Neuronal stem cell (in vitro differentiated cells): ENCODE measurements at regions not wholly inside any gene's neighbourhood (a gene's known extent, or its start where the extent isn't known, plus 50 kb on each side); places are given as distances from the start of the nearest gene placed in this dataset.
A peak's percentile ranks its signal among the peaks of the same experiment; 100 is the strongest.

Experiments
- DNase-seq: peaks from one replicate; pipeline ENCODE4 v3.0.0-alpha.2; 2013; ENCODE audit warnings: low spot score
- H2AFZ ChIP-seq: one replicate; pipeline ENCODE4 v1.6.1; 2013; ENCODE audit warnings: mild to moderate bottlenecking, low read length, inconsistent platforms
- H2AK5ac ChIP-seq: 2 replicates; pipeline ENCODE4 v1.6.1; 2013; ENCODE audit warnings: low read depth, mild to moderate bottlenecking, inconsistent platforms, low read length, moderate library complexity, mixed read lengths
- H2BK120ac ChIP-seq: 2 replicates; pipeline ENCODE4 v1.6.1; 2013; ENCODE audit warnings: low read depth, mild to moderate bottlenecking, inconsistent platforms, low read length, moderate library complexity, mixed read lengths
- H2BK12ac ChIP-seq: one replicate; pipeline ENCODE4 v1.6.1; 2013; ENCODE audit warnings: low read length, inconsistent platforms
- H2BK15ac ChIP-seq: 2 replicates; pipeline ENCODE4 v1.6.1; 2013; ENCODE audit warnings: mild to moderate bottlenecking, low read length, inconsistent platforms, mixed read lengths
- H2BK5ac ChIP-seq: one replicate; pipeline ENCODE4 v1.6.1; 2013; ENCODE audit warnings: inconsistent platforms, mild to moderate bottlenecking, low read length, moderate library complexity
- H3K14ac ChIP-seq: one replicate; pipeline ENCODE4 v1.6.1; 2013; ENCODE audit warnings: low read length, inconsistent platforms
- H3K18ac ChIP-seq: 2 replicates; pipeline ENCODE4 v1.6.1; 2013; ENCODE audit warnings: low read length, inconsistent platforms
- H3K23ac ChIP-seq: 2 replicates; pipeline ENCODE4 v1.6.1; 2013; ENCODE audit warnings: low read depth, mild to moderate bottlenecking, mixed read lengths, low read length, inconsistent platforms; ENCODE audit not compliant: poor library complexity
- H3K27ac ChIP-seq: replicated peaks from 3 replicates; pipeline ENCODE4 v1.5.1; 2013; ENCODE audit warnings: low read length, inconsistent platforms
- H3K27me3 ChIP-seq, 3 experiments: 2 replicates each; pipeline ENCODE4 v1.6.1; 2013; ENCODE audit warnings: low read length in 3 of 3, mild to moderate bottlenecking in 2 of 3, inconsistent platforms in 1 of 3, low read depth in 1 of 3, mixed read lengths in 1 of 3, moderate library complexity in 1 of 3; ENCODE audit not compliant: control insufficient read depth in 3 of 3, insufficient read depth in 3 of 3
- H3K36me3 ChIP-seq, 2 donors: replicated peaks in 1 of 2; 2 replicates each; pipeline ENCODE4 v1.6.1; 2013; ENCODE audit warnings: low read length in 2 of 2; ENCODE audit not compliant: control insufficient read depth in 2 of 2, insufficient read depth in 2 of 2
- H3K4ac ChIP-seq: 2 replicates; pipeline ENCODE4 v1.6.1; 2013; ENCODE audit warnings: inconsistent platforms, mild to moderate bottlenecking, low read length, moderate library complexity
- H3K4me1 ChIP-seq, 2 donors: 1 replicate in 1 of 2; 2 replicates in 1 of 2; pipeline ENCODE4 v1.6.1; 2013; ENCODE audit warnings: low read length in 2 of 2, low read depth in 1 of 2; ENCODE audit not compliant: control insufficient read depth in 2 of 2, insufficient read depth in 1 of 2
- H3K4me2 ChIP-seq: one replicate; pipeline ENCODE4 v1.6.1; 2013; ENCODE audit warnings: mild to moderate bottlenecking, low read length, inconsistent platforms; ENCODE audit not compliant: insufficient read depth, poor library complexity, severe bottlenecking
- H3K4me3 ChIP-seq, 2 donors: 2 replicates each; pipeline ENCODE4 v1.5.1; 2013; ENCODE audit warnings: low read length in 2 of 2, mild to moderate bottlenecking in 2 of 2, inconsistent platforms in 1 of 2, moderate library complexity in 1 of 2
- H3K79me1 ChIP-seq: one replicate; pipeline ENCODE4 v1.6.1; 2013; ENCODE audit warnings: low read depth, mild to moderate bottlenecking, inconsistent platforms, low read length, moderate library complexity
- H3K9ac ChIP-seq: one replicate; pipeline ENCODE4 v1.6.1; 2013; ENCODE audit warnings: mild to moderate bottlenecking, low read depth, low read length, inconsistent platforms; ENCODE audit not compliant: poor library complexity
- H3K9me3 ChIP-seq, 2 donors: replicated peaks in 1 of 2; 2 replicates each; pipeline versions ENCODE3 to v1.6.1; 2013; ENCODE audit warnings: low read length in 2 of 2, mild to moderate bottlenecking in 2 of 2, inconsistent platforms in 1 of 2, low read depth in 1 of 2, mixed read lengths in 1 of 2, moderate library complexity in 1 of 2; ENCODE audit not compliant: control insufficient read depth in 2 of 2, insufficient read depth in 1 of 2
- H4K8ac ChIP-seq: one replicate; pipeline ENCODE4 v1.6.1; 2013; ENCODE audit warnings: low read depth, mild to moderate bottlenecking, inconsistent platforms, low read length, moderate library complexity
- H4K91ac ChIP-seq: one replicate; pipeline ENCODE4 v1.6.1; 2013; ENCODE audit warnings: low read length, low read depth, mild to moderate bottlenecking, inconsistent platforms; ENCODE audit not compliant: poor library complexity
- WGBS, 2 donors: extraction: QIAGEN DNeasy Blood & Tissue Kit; methylation state at CpG; one replicate each; pipeline ENCODE4 v1.1.7; 2013; ENCODE audit warnings: missing lambda C conversion rate in 2 of 2, mixed read lengths in 1 of 2; ENCODE audit not compliant: insufficient read length in 2 of 2, insufficient replicate concordance in 1 of 2; ENCODE audit errors: extremely low coverage in 2 of 2; 5-methylcytosine and 5-hydroxymethylcytosine counted together

DNA sequence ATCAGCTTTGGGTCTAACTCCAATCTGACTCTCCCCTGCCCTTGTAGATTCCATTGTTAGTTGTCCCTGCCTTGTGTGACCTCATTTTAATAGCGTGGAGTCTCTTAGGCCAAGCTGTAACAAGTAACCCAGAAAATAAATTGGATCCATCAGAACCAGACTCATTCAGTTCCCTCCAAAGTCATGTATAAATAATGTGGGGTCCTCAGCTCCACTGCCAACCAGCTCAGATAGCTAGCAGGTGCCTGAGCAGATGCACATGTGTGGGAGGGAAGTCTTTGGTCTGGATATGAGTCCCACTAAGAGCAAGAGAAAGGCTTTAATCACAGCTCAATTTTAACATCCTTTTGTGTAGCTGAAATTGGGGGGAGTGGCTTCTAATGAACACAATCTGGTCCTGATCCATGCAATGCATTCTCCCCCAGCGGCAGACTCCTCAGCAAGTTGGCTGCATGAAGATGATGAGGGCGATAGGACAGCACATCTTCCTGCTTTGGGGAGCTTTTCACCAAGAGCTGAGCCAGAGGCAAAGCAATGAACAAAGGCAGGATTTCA lies 151.6 kb downstream of the ABCC12 start:
- Histone ChIP-seq H3K4ac (no peak overlapping the region), H4K8ac (no peak overlapping the region), H2BK12ac (no peak overlapping the region), H3K4me2 (no peak overlapping the region), H2BK5ac (no peak overlapping the region), H3K4me3 (no peak overlapping the region), H3K79me1 (no peaks in the 10 kb centered on the region), H2BK120ac (no peak overlapping the region), H3K9ac (no peak overlapping the region), H3K9me3 (no peaks in the 10 kb centered on the region), H3K23ac (no peak overlapping the region), H3K4me1 (peaks cover 11 to 14% of the 10 kb centered on the region in 2 donors), H3K36me3 (no peaks in the 10 kb centered on the region), H3K27me3 (no peaks in the 10 kb centered on the region), H2AK5ac (no peak overlapping the region), H4K91ac (no peak overlapping the region), H3K27ac (peak overlapping the region; percentile 87), H2BK15ac (no peak overlapping the region), H2AFZ (peak overlapping the region; percentile 60), H3K18ac (peak overlapping the region; percentile 22), H3K14ac (no peak overlapping the region)
- no peak for DNase-seq
- WGBS, 2 donors = no CpG with 5 or more reads among the region's 3 CpGs

DNA sequence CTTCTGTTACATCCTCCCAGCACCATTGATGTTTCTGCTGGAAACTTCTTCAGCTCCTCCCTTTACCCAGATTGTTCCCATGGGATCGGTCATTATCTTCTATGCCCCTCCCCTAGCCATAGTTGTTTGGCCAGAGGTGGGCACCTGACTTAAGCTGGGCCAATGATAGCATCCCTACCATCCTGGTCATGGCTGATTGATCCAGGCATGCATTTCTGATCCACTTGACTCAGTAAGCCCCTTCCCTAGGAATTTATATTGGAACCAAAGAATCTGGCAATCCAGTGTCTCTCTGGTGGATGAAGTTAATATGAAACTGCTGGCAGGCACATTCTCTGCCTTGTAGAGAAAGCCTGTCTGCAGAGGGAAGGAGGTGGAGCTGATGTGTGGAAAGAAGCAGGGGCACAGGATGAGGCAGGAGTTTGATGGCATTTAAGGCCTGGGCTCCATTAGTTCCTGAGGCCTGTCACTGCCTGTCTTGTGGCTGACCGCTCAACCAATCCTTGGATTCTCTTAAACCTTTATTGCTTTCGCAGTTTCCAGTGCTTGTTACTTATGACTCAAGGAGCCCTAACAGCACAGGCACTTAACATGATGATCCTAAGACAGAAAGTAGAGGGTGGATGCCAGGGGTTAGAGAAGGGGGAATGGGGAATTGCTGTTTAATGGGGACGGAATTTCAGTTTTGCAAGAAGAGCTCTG lies 152.4 kb downstream of the ABCC12 start:
- Histone ChIP-seq H3K4me2 (no peak overlapping the region), H3K4ac (no peak overlapping the region), H3K27ac (peak overlapping the region; percentile 87), H3K9ac (no peak overlapping the region), H3K27me3 (no peaks in the 10 kb centered on the region), H3K18ac (peak overlapping the region; percentile 7), H3K9me3 (no peaks in the 10 kb centered on the region), H3K23ac (no peak overlapping the region), H3K14ac (no peak overlapping the region), H3K4me3 (no peak overlapping the region), H3K36me3 (no peaks in the 10 kb centered on the region), H2BK5ac (no peak overlapping the region), H2BK15ac (no peak overlapping the region), H2BK120ac (no peak overlapping the region), H2BK12ac (no peak overlapping the region), H2AK5ac (no peak overlapping the region), H4K91ac (no peak overlapping the region), H3K4me1 (peaks cover 11 to 14% of the 10 kb centered on the region in 2 donors), H3K79me1 (no peaks in the 10 kb centered on the region), H2AFZ (peak overlapping the region; percentile 60), H4K8ac (no peak overlapping the region)
- no CpG with 5 or more reads among the region's 4 CpGs for WGBS, 2 donors
- DNase-seq = peak; percentile 45

DNA sequence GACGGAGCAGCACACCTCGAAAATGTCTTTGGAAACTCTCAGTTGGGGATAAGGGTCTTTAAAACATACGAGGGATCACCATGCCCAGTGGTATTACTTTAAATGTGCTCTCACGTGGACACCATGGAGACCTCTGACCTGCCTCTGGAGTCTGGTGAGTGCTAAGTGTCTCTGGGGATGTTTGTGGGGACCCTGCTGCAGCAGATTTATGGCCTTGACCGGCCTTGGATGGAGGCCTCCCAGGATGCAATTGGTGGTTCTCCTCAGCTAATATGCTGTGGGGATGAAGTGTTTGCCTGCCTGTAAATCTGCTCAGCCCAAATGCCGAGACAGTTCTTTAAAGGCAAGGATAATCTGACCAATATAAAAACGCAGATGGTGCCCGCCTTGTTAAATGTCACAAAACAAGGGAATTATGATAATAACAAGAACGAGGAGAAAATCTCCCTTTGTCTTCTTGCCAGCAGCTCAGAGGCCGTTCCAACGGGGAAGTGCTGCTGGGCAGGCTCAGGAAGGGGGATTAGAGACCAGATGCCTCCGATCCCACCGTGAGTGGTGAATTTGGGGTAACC lies 154.4 kb downstream of the ABCC12 start:
- H3K23ac ChIP-seq = no peak overlapping the region
- H3K4me3 ChIP-seq = no peak overlapping the region
- H3K4me1 ChIP-seq = peaks cover 11 to 14% of the 10 kb centered on the region in 2 donors
- no peak overlapping the region for H4K91ac ChIP-seq
- H2BK12ac ChIP-seq = no peak overlapping the region
- H2BK120ac ChIP-seq = no peak overlapping the region
- H3K27me3 ChIP-seq = no peaks in the 10 kb centered on the region
- no peak overlapping the region for H3K18ac ChIP-seq
- no peak overlapping the region for H3K9ac ChIP-seq
- no peaks in the 10 kb centered on the region for H3K36me3 ChIP-seq
- H3K79me1 ChIP-seq = no peaks in the 10 kb centered on the region
- H3K14ac ChIP-seq = no peak overlapping the region
- WGBS, 2 donors = no CpG with 5 or more reads among the region's 13 CpGs
- H2AFZ ChIP-seq = no peak overlapping the region
- no peak for DNase-seq
- no peak overlapping the region for H2BK15ac ChIP-seq
- no peaks in the 10 kb centered on the region for H3K9me3 ChIP-seq
- H4K8ac ChIP-seq = no peak overlapping the region
- no peak overlapping the region for H2AK5ac ChIP-seq
- H3K4me2 ChIP-seq = no peak overlapping the region
- H3K27ac ChIP-seq = no peak overlapping the region
- no peak overlapping the region for H2BK5ac ChIP-seq
- no peak overlapping the region for H3K4ac ChIP-seq

DNA sequence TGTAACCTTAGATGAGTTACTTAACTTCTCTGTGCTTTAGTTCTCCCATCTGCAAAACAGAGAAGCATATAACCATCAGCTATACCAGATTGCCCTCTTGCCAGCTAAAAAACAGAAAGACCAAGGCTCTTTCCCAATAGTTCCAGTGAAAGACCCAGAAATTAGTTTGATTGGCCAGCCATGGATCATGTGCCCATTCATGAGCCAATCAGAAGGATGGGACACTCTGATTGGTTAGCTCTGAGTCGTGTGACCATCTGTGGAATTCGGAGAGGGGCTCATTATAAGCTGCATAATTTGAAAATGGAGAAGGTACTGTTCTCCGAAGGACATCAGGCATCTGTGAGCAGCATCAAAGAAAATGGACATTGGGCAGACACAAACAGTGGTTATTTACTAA lies 155.2 kb downstream of the ABCC12 start:
- H3K4me1 ChIP-seq = peaks cover 11 to 14% of the 10 kb centered on the region in 2 donors
- no peak overlapping the region for H3K4me2 ChIP-seq
- no CpG with 5 or more reads among the region's 3 CpGs for WGBS, 2 donors
- H3K18ac ChIP-seq = no peak overlapping the region
- H3K79me1 ChIP-seq = no peaks in the 10 kb centered on the region
- H3K9ac ChIP-seq = no peak overlapping the region
- H2BK12ac ChIP-seq = no peak overlapping the region
- H3K14ac ChIP-seq = no peak overlapping the region
- no peak overlapping the region for H4K8ac ChIP-seq
- no peaks in the 10 kb centered on the region for H3K36me3 ChIP-seq
- no peak overlapping the region for H3K4ac ChIP-seq
- no peak overlapping the region for H2AFZ ChIP-seq
- H3K9me3 ChIP-seq = no peaks in the 10 kb centered on the region
- no peak overlapping the region for H3K23ac ChIP-seq
- H2AK5ac ChIP-seq = no peak overlapping the region
- no peak overlapping the region for H2BK5ac ChIP-seq
- H2BK15ac ChIP-seq = no peak overlapping the region
- DNase-seq = no peak
- no peak overlapping the region for H4K91ac ChIP-seq
- H3K4me3 ChIP-seq = no peak overlapping the region
- H3K27ac ChIP-seq = no peak overlapping the region
- no peak overlapping the region for H2BK120ac ChIP-seq
- no peaks in the 10 kb centered on the region for H3K27me3 ChIP-seq
